ENCODE measurements at regions not wholly inside any gene's neighbourhood (a gene's known extent, or its start where the extent isn't known, plus 50 kb on each side); places are given as distances from the start of the nearest gene placed in this dataset.

GRCh38 chr9:115289757-115290208 lies 171.8 kb upstream of the TNC start:
- no peaks in the 10 kb centered on the region for H3K9me3 ChIP-seq (ENCODE audit: control insufficient read depth, insufficient read depth, low read depth, low read length)
- DNase-seq (ENCODE audit: low read depth, low spot score) (no peak), ATAC-seq (no peak)
- no peaks in the 10 kb centered on the region for H3K27me3 ChIP-seq (ENCODE audit: control insufficient read depth, insufficient read depth, low read length)
- BruUV-seq (replicated peaks) = no TSS peak
- POLR2A ChIA-PET = no interaction called here
- in situ Hi-C loops (cut with HindIII; ENCODE audit: low pct_unique_long_range_greater_than_20kb, low sequenced_read_pairs) = no loop called here
- TF ChIP-seq SIN3A (IDR thresholded peaks at IDR 0.05; ENCODE audit: borderline replicate concordance, insufficient read depth, low read depth, low read length) = no peak
- no peak for TF ChIP-seq TCF7L2 (IDR thresholded peaks at IDR 0.05; ENCODE audit: low read depth, low read length)
- TF ChIP-seq REST (IDR thresholded peaks at IDR 0.05; ENCODE audit: insufficient read depth in 1 of 2, low read depth in 2 of 2, low read length in 1 of 2) = no peak
- TF ChIP-seq CTCF (IDR thresholded peaks at IDR 0.05) = no peak
- TF ChIP-seq POLR2AphosphoS5 (IDR thresholded peaks at IDR 0.05; ENCODE audit: low read depth, low read length) = no peak
- no peak overlapping the region for H3K27ac ChIP-seq (ENCODE audit: low read length)
- CTCF ChIA-PET = no interaction called here
- intact Hi-C loops (cut with micrococcal nuclease; ENCODE audit: unreplicated experiment) = no loop called here
- no peaks in the 10 kb centered on the region for H3K36me3 ChIP-seq (ENCODE audit: control insufficient read depth, insufficient read depth, low read length)
- no peak overlapping the region for H3K4me3 ChIP-seq (ENCODE audit: low read depth in 2 of 2, low read length in 2 of 2)
- no peaks in the 10 kb centered on the region for H3K4me1 ChIP-seq (ENCODE audit: control insufficient read depth, insufficient read depth, low read length)

GRCh38 chr9:115291841-115292240 lies 173.9 kb upstream of the TNC start:
- ChIA-PET POLR2A (no interaction called here), CTCF (no interaction called here)
- Histone ChIP-seq H3K4me3 (ENCODE audit: low read depth in 2 of 2, low read length in 2 of 2) (no peak overlapping the region), H3K36me3 (ENCODE audit: control insufficient read depth, insufficient read depth, low read length) (no peaks in the 10 kb centered on the region), H3K27ac (ENCODE audit: low read length) (no peak overlapping the region), H3K27me3 (ENCODE audit: control insufficient read depth, insufficient read depth, low read length) (no peaks in the 10 kb centered on the region), H3K4me1 (ENCODE audit: control insufficient read depth, insufficient read depth, low read length) (no peaks in the 10 kb centered on the region), H3K9me3 (ENCODE audit: control insufficient read depth, insufficient read depth, low read depth, low read length) (no peaks in the 10 kb centered on the region)
- in situ Hi-C loops (cut with HindIII; ENCODE audit: low pct_unique_long_range_greater_than_20kb, low sequenced_read_pairs) = no loop called here
- intact Hi-C loops (cut with micrococcal nuclease; ENCODE audit: unreplicated experiment) = no loop called here
- ATAC-seq (no peak), DNase-seq (ENCODE audit: low read depth, low spot score) (no peak)
- BruUV-seq (replicated peaks) = no TSS peak
- TF ChIP-seq POLR2AphosphoS5 (IDR thresholded peaks at IDR 0.05; ENCODE audit: low read depth, low read length) (no peak), CTCF (IDR thresholded peaks at IDR 0.05) (no peak), REST (IDR thresholded peaks at IDR 0.05; ENCODE audit: insufficient read depth in 1 of 2, low read depth in 2 of 2, low read length in 1 of 2) (no peak), SIN3A (IDR thresholded peaks at IDR 0.05; ENCODE audit: borderline replicate concordance, insufficient read depth, low read depth, low read length) (no peak), TCF7L2 (IDR thresholded peaks at IDR 0.05; ENCODE audit: low read depth, low read length) (no peak)
